Chondrocyte (in vitro differentiated cells): ENCODE measurements at regions not wholly inside any gene's neighbourhood (a gene's known extent, or its start where the extent isn't known, plus 50 kb on each side); places are given as distances from the start of the nearest gene placed in this dataset.
"Not testable (repeated sequence)": the region's sequence is repeated elsewhere in the genome, so short reads cannot be mapped to it uniquely, and the experiment has no call there.

ENCODE experiments used
- DNase-seq: peaks from one replicate; pipeline ENCODE4 v3.0.0; 2021; ENCODE audit warnings: mixed read lengths, low spot score
- H3K27ac Mint-ChIP-seq: one replicate; pipeline ENCODE4 v1.8.0; 2021; ENCODE audit warnings: mild to moderate bottlenecking, moderate library complexity, mixed read lengths; ENCODE audit not compliant: unreplicated experiment
- H3K27me3 Mint-ChIP-seq: 2 replicates; pipeline ENCODE4 v1.8.0; 2021; ENCODE audit warnings: low read depth, mixed read lengths
- H3K36me3 Mint-ChIP-seq: 2 replicates; pipeline ENCODE4 v1.8.0; 2021; ENCODE audit warnings: low read depth, mixed read lengths
- H3K4me1 Mint-ChIP-seq: 2 replicates; pipeline ENCODE4 v1.8.0; 2021; ENCODE audit warnings: low read depth, mild to moderate bottlenecking, mixed read lengths
- H3K4me3 Mint-ChIP-seq: one replicate; pipeline ENCODE4 v1.8.0; 2021; ENCODE audit warnings: mild to moderate bottlenecking, moderate library complexity, mixed read lengths; ENCODE audit not compliant: unreplicated experiment
- H3K9me3 Mint-ChIP-seq: 2 replicates; pipeline ENCODE4 v1.8.0; 2021; ENCODE audit warnings: low read depth, mixed read lengths
- CTCF ChIP-seq: fragments of 200-600 bp; sonication (generic); IDR thresholded peaks from 2 replicates; pipeline ENCODE4 v1.5.0; 2021; ENCODE audit warnings: antibody characterized with exemption, mild to moderate bottlenecking, moderate library complexity

- Mint-ChIP-seq H3K4me1 (peaks cover 5% of the 10 kb centered on the region), H3K9me3 (peaks cover 8% of the 10 kb centered on the region), H3K27me3 (peaks cover 5% of the 10 kb centered on the region), H3K36me3 (no peaks in the 10 kb centered on the region), H3K4me3 (no peak overlapping the region), H3K27ac (no peak overlapping the region)
- no peak for DNase-seq
- no peak for TF ChIP-seq CTCF
Measured at GRCh38 chr21:28580585-28580984, 412.1 kb downstream of the LTN1 start.

GRCh38 chr21:28579986-28580550, 412.6 kb downstream of the LTN1 start:
- Mint-ChIP-seq H3K9me3 (peaks cover 4% of the 10 kb centered on the region), H3K36me3 (no peaks in the 10 kb centered on the region), H3K27ac (no peak overlapping the region), H3K27me3 (peaks cover 5% of the 10 kb centered on the region), H3K4me3 (no peak overlapping the region), H3K4me1 (peaks cover 5% of the 10 kb centered on the region)
- no peak for TF ChIP-seq CTCF
- DNase-seq: no peak

- Mint-ChIP-seq H3K36me3 (peaks cover 3% of the 10 kb centered on the region), H3K4me3 (no peak overlapping the region), H3K27ac (no peak overlapping the region), H3K4me1 (no peaks in the 10 kb centered on the region), H3K27me3 (peaks cover 2% of the 10 kb centered on the region), H3K9me3 (peaks cover 9% of the 10 kb centered on the region)
- TF ChIP-seq CTCF: no peak
- DNase-seq: no peak
Measured at GRCh38 chr21:28568692-28569091, 424.0 kb downstream of the LTN1 start.

GRCh38 chr21:28563933-28564332, 428.7 kb downstream of the LTN1 start:
- H3K4me1 Mint-ChIP-seq, H3K27me3 Mint-ChIP-seq, H3K27ac Mint-ChIP-seq: not testable (repeated sequence)

GRCh38 chr21:28561772-28562171, 430.9 kb downstream of the LTN1 start:
- no peak for DNase-seq
- peaks cover 4% of the 10 kb centered on the region for H3K36me3 Mint-ChIP-seq
- H3K27me3 Mint-ChIP-seq: no peaks in the 10 kb centered on the region
- no peak overlapping the region for H3K27ac Mint-ChIP-seq
- peaks cover 25% of the 10 kb centered on the region for H3K9me3 Mint-ChIP-seq
- no peaks in the 10 kb centered on the region for H3K4me1 Mint-ChIP-seq
- H3K4me3 Mint-ChIP-seq: no peak overlapping the region
- TF ChIP-seq CTCF: no peak

More at GRCh38 chr21:28563933-28564332, 428.7 kb downstream of the LTN1 start:
- H3K9me3 Mint-ChIP-seq: peaks cover 24% of the 10 kb centered on the region
- H3K4me3 Mint-ChIP-seq, DNase-seq, H3K36me3 Mint-ChIP-seq: not testable (repeated sequence)
